SK-N-SH (cell line): ENCODE measurements at regions not wholly inside any gene's neighbourhood (a gene's known extent, or its start where the extent isn't known, plus 50 kb on each side); places are given as distances from the start of the nearest gene placed in this dataset.

Experiments
- CTCF ChIP-seq: fragments of 200-600 bp; sonication (generic); IDR thresholded peaks from 2 replicates; pipeline ENCODE4 v1.6.1; 2017; ENCODE audit warnings: antibody characterized with exemption, mild to moderate bottlenecking, moderate library complexity
- POLR2AphosphoS5 ChIP-seq: IDR thresholded peaks from 2 replicates; pipeline ENCODE4 v1.6.1; 2012; ENCODE audit warnings: low read depth, low read length

- TF ChIP-seq CTCF = no peak
- no peak for TF ChIP-seq POLR2AphosphoS5
These were observed 122.8 kb downstream of the CEBPB start for GRCh38 chr20:50313522-50313820.
